ENCODE measurements at regions not wholly inside any gene's neighbourhood (a gene's known extent, or its start where the extent isn't known, plus 50 kb on each side); places are given as distances from the start of the nearest gene placed in this dataset.

GRCh38 chr12:23349564-23349963, 599.9 kb downstream of the SOX5 start:
- no peak overlapping the region for H3K27ac ChIP-seq
- TF ChIP-seq CTCF (conservative IDR thresholded peaks at IDR 0.05) (no peak), ZFX (IDR thresholded peaks at IDR 0.05) (no peak)

- no peak overlapping the region for H3K27ac ChIP-seq
- TF ChIP-seq ZFX (IDR thresholded peaks at IDR 0.05) = no peak
Measured at GRCh38 chr12:23350808-23351207, 598.7 kb downstream of the SOX5 start.

- no peak for TF ChIP-seq ZFX (IDR thresholded peaks at IDR 0.05)
- no peak for TF ChIP-seq CTCF (conservative IDR thresholded peaks at IDR 0.05)
- H3K27ac ChIP-seq = no peak overlapping the region
Measured at GRCh38 chr12:23352670-23353069, 596.8 kb downstream of the SOX5 start.

GRCh38 chr12:23354800-23355199, 594.7 kb downstream of the SOX5 start:
- H3K27ac ChIP-seq = no peak overlapping the region
- TF ChIP-seq CTCF (conservative IDR thresholded peaks at IDR 0.05) = no peak
- TF ChIP-seq ZFX (IDR thresholded peaks at IDR 0.05) = no peak

GRCh38 chr12:23356440-23356839, 593.0 kb downstream of the SOX5 start:
- H3K27ac ChIP-seq = no peak overlapping the region
- no peak for TF ChIP-seq CTCF (conservative IDR thresholded peaks at IDR 0.05)

GRCh38 chr12:23356927-23357708, 592.4 kb downstream of the SOX5 start:
- no peak overlapping the region for H3K27ac ChIP-seq
- no peak for TF ChIP-seq ZFX (IDR thresholded peaks at IDR 0.05)
- no peak for TF ChIP-seq CTCF (conservative IDR thresholded peaks at IDR 0.05)

GRCh38 chr12:23359975-23360701, 589.3 kb downstream of the SOX5 start:
- TF ChIP-seq ZFX (IDR thresholded peaks at IDR 0.05) = no peak
- TF ChIP-seq CTCF (conservative IDR thresholded peaks at IDR 0.05) = no peak
- H3K27ac ChIP-seq = no peak overlapping the region

Measured in C4-2B (cell line).